Motor neuron (in vitro differentiated cells): ENCODE measurements at regions not wholly inside any gene's neighbourhood (a gene's known extent, or its start where the extent isn't known, plus 50 kb on each side); places are given as distances from the start of the nearest gene placed in this dataset.

Experiments
- ATAC-seq, 8 experiments: fragments of 200-7000 bp; cut with Tn5 transposase; replicated peaks in 6 of 8; 2 replicates each; pipeline ENCODE4 v1.8.0; 2021; ENCODE audit warnings: mild to moderate bottlenecking in 8 of 8, moderate library complexity in 8 of 8
- H3K27ac ChIP-seq, 2 donors: fragments of 250-450 bp; sonication (Bioruptor Pico); 2 replicates each; pipeline ENCODE4 v1.9.0; 2021; ENCODE audit warnings: antibody characterized with exemption in 2 of 2, mild to moderate bottlenecking in 2 of 2, moderate library complexity in 1 of 2
- H3K4me1 ChIP-seq, 2 donors: fragments of 250-450 bp; sonication (Bioruptor Pico); replicated peaks in 1 of 2; 2 replicates each; pipeline ENCODE4 v1.6.1; 2021; ENCODE audit warnings: antibody characterized with exemption in 2 of 2, mild to moderate bottlenecking in 2 of 2, moderate library complexity in 1 of 2
- H3K4me3 ChIP-seq, 5 donors: fragments of 250-450 bp; sonication (Bioruptor Pico); 2 replicates each; pipeline ENCODE4 v1.9.0; 2021; ENCODE audit warnings: antibody characterized with exemption in 5 of 5, mild to moderate bottlenecking in 5 of 5, moderate library complexity in 4 of 5
- whole genome bisulfite sequencing, 10 experiments: fragments of 450-650 bp; shearing (Covaris generic); methylation state at CpG; one replicate each; pipeline ENCODE4 v1.0.0; 2022; 5-methylcytosine and 5-hydroxymethylcytosine counted together
- in situ Hi-C, 9 experiments: fragments of 400-800 bp; cut with MboI; loops; one replicate each; pipeline ENCODE4 v1.15.0; 2021; ENCODE audit warnings: low sequenced_read_pairs in 9 of 9, low pct_unique_long_range_greater_than_20kb in 2 of 9; ENCODE audit not compliant: unreplicated experiment in 9 of 9

DNA sequence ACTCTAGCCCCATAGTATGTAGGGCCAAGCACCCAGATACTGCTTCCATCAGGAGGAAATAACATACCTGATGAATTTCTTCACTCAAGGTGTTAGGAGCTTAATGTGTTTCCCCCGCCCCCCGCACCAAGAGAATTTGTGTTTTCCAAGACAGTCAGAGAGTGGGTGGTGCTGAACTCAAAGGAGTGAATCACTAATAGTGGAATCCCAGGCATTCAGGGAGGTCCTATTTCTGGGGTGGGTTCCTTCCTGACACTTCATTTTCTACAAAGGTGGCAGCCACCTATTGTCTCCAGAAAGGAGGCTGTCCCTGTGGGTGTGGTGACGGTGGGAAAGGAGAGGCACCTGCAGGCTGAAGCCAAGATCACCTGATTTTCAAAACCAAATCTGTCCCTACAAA lies 50.8 kb upstream of the ELF5 start:
- 71 to 100% (median 88%) methylated on average over 1 to 3 of the region's 3 CpGs; no CpG with 5 or more reads in 5 of the 10 experiments for WGBS, 10 experiments
- Histone ChIP-seq H3K27ac (no peak overlapping the region), H3K4me1 (no peaks in the 10 kb centered on the region), H3K4me3 (no peak overlapping the region)
- in situ Hi-C loops, result no loop called here
- peak in 2 of 8 experiments; percentile 51 to 83 for ATAC-seq

- 0 to 88% (median 20%) methylated on average over 1 to 2 of the region's 2 CpGs; no CpG with 5 or more reads in 3 of the 10 experiments for WGBS, 10 experiments
- no peak for ATAC-seq
Observed at GRCh38 chr11:34564807-34565241, 51.2 kb upstream of the ELF5 start.

GRCh38 chr11:34565417-34566207 lies 52.0 kb upstream of the ELF5 start:
- peak in 3 of 8 experiments; percentile 30 to 57 (median 30) for ATAC-seq
- in situ Hi-C loops, result no loop called here
- H3K27ac ChIP-seq, result no peak overlapping the region
- H3K4me3 ChIP-seq, result no peak overlapping the region
- WGBS, 10 experiments, result 88 to 100% (median 100%) methylated on average over 1 of the region's 2 CpGs; no CpG with 5 or more reads in 7 of the 10 experiments
- no peaks in the 10 kb centered on the region for H3K4me1 ChIP-seq

More at GRCh38 chr11:34564807-34565241, 51.2 kb upstream of the ELF5 start:
- Histone ChIP-seq H3K4me1 (no peaks in the 10 kb centered on the region), H3K27ac (no peak overlapping the region), H3K4me3 (no peak overlapping the region)
- in situ Hi-C loops, result no loop called here

DNA sequence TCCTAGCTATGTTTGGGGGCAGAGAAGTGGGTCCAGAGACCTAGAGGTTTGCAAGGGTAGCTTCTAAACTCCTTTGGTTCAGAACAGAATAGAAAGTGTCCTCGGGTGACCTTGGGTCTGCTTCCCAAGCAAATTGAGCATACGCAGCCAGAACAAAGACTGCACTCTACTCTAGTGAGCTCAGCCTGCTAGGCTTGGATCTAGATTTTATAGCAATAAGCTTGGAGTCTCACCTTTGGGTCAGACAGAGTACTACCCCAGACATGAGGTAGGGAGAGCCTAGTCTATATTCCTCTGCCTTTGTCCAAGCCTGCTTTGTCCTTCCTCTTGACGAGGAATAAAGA lies 52.6 kb upstream of the ELF5 start:
- Histone ChIP-seq H3K4me3 (no peak overlapping the region), H3K27ac (no peak overlapping the region), H3K4me1 (no peaks in the 10 kb centered on the region)
- ATAC-seq, result no peak
- in situ Hi-C loops, result no loop called here
- WGBS, 10 experiments, result 68 to 100% (median 91%) methylated on average over 1 to 3 of the region's 3 CpGs; no CpG with 5 or more reads in 4 of the 10 experiments

- H3K27ac ChIP-seq, result no peak overlapping the region
- H3K4me3 ChIP-seq, result no peak overlapping the region
- ATAC-seq, result no peak
- H3K4me1 ChIP-seq, result no peaks in the 10 kb centered on the region
- in situ Hi-C loops, result no loop called here
- WGBS, 10 experiments, result 72 to 100% (median 88%) methylated on average over 1 to 3 of the region's 4 CpGs; no CpG with 5 or more reads in 1 of the 10 experiments
Observed at GRCh38 chr11:34566736-34567135, 53.1 kb upstream of the ELF5 start.

- Histone ChIP-seq H3K4me3 (no peak overlapping the region), H3K27ac (no peak overlapping the region), H3K4me1 (no peaks in the 10 kb centered on the region)
- in situ Hi-C loops, result no loop called here
- no peak for ATAC-seq
- WGBS, 10 experiments, result 29 to 78% (median 63%) methylated on average over 1 to 4 of the region's 4 CpGs; no CpG with 5 or more reads in 3 of the 10 experiments
Observed at GRCh38 chr11:34567733-34568132, 53.2 kb upstream of the EHF start.

- no peak overlapping the region for H3K4me3 ChIP-seq
- H3K27ac ChIP-seq, result no peak overlapping the region
- peak in 2 of 8 experiments; percentile 15 to 26 for ATAC-seq
- H3K4me1 ChIP-seq, result no peaks in the 10 kb centered on the region
- 100% methylated on average over 1 to 4 of the region's 5 CpGs; no CpG with 5 or more reads in 3 of the 10 experiments for WGBS, 10 experiments
- in situ Hi-C loops, result no loop called here
Observed at GRCh38 chr11:34570584-34570983, 50.3 kb upstream of the EHF start.
